Upper lobe of left lung (tissue), 4 donors: ENCODE measurements at regions not wholly inside any gene's neighbourhood (a gene's known extent, or its start where the extent isn't known, plus 50 kb on each side); places are given as distances from the start of the nearest gene placed in this dataset.

Source experiments
- CTCF ChIP-seq, 6 experiments: fragments of 450-650 bp in 4 of 6; fragments of 200-600 bp in 2 of 6; sonication (generic) in 2 of 6; IDR thresholded peaks; one replicate each; pipeline ENCODE4 v1.5.1; 2016 to 2019; ENCODE audit warnings: antibody characterized with exemption in 6 of 6
- EP300 ChIP-seq, 4 donors: sonication (generic); formaldehyde crosslinking; IDR thresholded peaks; one replicate each; pipeline ENCODE4 v1.5.1; 2017; ENCODE audit warnings: antibody characterized with exemption in 4 of 4, control low read depth in 2 of 4
- POLR2A ChIP-seq, 4 donors: fragments of 450-650 bp; IDR thresholded peaks; one replicate each; pipeline ENCODE4 v1.5.1; 2016 to 2017; ENCODE audit warnings: antibody characterized with exemption in 4 of 4, mild to moderate bottlenecking in 2 of 4
- POLR2AphosphoS5 ChIP-seq, 2 donors: sonication (generic); formaldehyde crosslinking; IDR thresholded peaks; one replicate each; pipeline ENCODE4 v1.5.1; 2017; ENCODE audit warnings: antibody characterized with exemption in 2 of 2

- TF ChIP-seq POLR2A (IDR thresholded peaks at IDR 0.05), result no peak
- TF ChIP-seq POLR2AphosphoS5 (IDR thresholded peaks at IDR 0.05), result no peak
- TF ChIP-seq CTCF (IDR thresholded peaks at IDR 0.05), result no peak
- no peak for TF ChIP-seq EP300 (IDR thresholded peaks at IDR 0.05)
Measured at GRCh38 chr5:92313385-92313784, 930.3 kb upstream of the ARRDC3 start.
